Uterus (tissue), 2 donors: ENCODE measurements at regions not wholly inside any gene's neighbourhood (a gene's known extent, or its start where the extent isn't known, plus 50 kb on each side); places are given as distances from the start of the nearest gene placed in this dataset.

Source experiments
- POLR2A ChIP-seq, 2 donors: fragments of 450-650 bp; IDR thresholded peaks; one replicate each; pipeline ENCODE4 v1.6.1; 2016; ENCODE audit warnings: antibody characterized with exemption in 2 of 2, mild to moderate bottlenecking in 1 of 2, moderate library complexity in 1 of 2
- TF ChIP-seq, protein P1 (sequence below), 4 experiments: fragments of 200-600 bp in 2 of 4; fragments of 450-650 bp in 2 of 4; sonication (generic) in 2 of 4; IDR thresholded peaks; one replicate each; pipeline ENCODE4 v1.5.1; 2016 to 2019; ENCODE audit warnings: antibody characterized with exemption in 4 of 4, mild to moderate bottlenecking in 2 of 4, moderate library complexity in 1 of 4

DNA sequence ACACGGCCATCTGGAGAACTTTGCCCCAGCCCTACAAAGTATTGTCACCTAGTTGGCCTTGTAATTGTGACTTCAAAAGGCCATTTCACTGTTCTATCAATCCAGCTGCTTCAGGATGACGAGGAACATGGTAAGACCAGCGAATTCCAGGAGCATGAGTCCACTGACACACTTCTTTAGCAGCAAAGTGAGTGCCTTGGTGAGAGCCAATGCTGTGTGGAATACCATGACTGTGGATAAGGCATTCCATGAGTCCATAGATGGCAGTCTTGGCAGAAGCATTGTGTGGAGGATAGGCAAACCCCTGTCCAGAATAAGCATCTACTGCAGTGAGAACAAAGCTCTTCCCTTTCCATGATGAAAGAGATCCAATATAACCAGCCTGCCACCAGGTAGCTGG, 1009.1 kb upstream of the USP15 start:
- TF ChIP-seq, protein P1, sequence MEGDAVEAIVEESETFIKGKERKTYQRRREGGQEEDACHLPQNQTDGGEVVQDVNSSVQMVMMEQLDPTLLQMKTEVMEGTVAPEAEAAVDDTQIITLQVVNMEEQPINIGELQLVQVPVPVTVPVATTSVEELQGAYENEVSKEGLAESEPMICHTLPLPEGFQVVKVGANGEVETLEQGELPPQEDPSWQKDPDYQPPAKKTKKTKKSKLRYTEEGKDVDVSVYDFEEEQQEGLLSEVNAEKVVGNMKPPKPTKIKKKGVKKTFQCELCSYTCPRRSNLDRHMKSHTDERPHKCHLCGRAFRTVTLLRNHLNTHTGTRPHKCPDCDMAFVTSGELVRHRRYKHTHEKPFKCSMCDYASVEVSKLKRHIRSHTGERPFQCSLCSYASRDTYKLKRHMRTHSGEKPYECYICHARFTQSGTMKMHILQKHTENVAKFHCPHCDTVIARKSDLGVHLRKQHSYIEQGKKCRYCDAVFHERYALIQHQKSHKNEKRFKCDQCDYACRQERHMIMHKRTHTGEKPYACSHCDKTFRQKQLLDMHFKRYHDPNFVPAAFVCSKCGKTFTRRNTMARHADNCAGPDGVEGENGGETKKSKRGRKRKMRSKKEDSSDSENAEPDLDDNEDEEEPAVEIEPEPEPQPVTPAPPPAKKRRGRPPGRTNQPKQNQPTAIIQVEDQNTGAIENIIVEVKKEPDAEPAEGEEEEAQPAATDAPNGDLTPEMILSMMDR (IDR thresholded peaks at IDR 0.05) = no peak
- TF ChIP-seq POLR2A (IDR thresholded peaks at IDR 0.05) = no peak
